Stimulated activated CD8-positive, alpha-beta memory T cell treated with anti-CD3 and anti-CD28 coated beads, Interleukin-15, amount 100 ng/mL, for 24 hours (primary cell): ENCODE measurements at regions not wholly inside any gene's neighbourhood (a gene's known extent, or its start where the extent isn't known, plus 50 kb on each side); places are given as distances from the start of the nearest gene placed in this dataset.

ENCODE experiments used
- DNase-seq: peaks from one replicate; pipeline ENCODE4 v3.0.0-alpha.2; 2020; ENCODE audit warnings: low read depth

DNA sequence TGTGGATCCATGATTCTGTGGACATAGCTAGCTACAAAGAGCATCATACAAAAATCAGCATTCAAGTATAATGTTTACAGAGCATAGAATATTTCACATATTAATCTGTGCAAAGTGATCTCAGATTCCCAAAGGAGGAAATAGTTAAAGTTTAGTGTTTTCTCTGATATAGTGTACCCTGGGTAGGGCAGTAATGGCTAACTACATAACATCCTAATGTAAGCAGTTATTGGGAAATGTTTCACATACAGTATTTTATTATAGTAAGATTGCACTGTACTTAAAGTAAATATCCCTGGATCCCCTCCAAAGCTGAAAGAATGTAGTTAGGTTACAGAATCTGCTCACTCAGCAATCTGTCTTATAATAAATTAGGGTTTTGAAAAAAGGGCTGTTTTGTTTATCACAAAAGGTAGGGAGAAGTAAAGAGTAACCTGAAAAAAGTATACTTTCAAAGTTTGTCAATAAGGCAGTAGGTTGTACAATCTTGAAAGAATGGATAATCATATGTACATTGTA is 52.5 kb upstream of the SMARCA2 start:
- DNase-seq, result no peak

DNA sequence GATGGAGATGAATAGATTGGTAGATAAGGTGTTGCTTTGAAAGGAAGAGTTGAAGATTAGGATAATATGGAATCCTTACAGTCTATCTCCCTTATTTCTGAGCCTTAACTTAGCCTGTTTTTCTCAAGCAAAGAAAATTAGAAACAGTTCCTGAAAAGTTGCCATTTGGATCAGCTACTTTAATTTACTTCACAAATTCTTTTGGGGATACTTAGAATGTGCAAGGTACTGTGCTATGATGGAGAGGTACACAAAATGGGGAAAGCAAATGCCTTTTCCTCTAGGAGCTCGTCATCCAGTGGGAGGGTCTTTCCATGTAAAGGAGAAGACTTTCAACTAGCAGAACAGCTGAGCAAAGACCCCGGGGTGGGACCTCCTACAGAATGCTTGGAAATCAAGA is 51.1 kb upstream of the SMARCA2 start:
- no peak for DNase-seq
